Ascending aorta (tissue), 2 donors: ENCODE measurements at regions not wholly inside any gene's neighbourhood (a gene's known extent, or its start where the extent isn't known, plus 50 kb on each side); places are given as distances from the start of the nearest gene placed in this dataset.

ENCODE experiments used
- DNase-seq, 2 donors: peaks; one replicate each; pipeline ENCODE4 v3.0.0-alpha.2; 2019; ENCODE audit warnings: low spot score in 2 of 2
- H3K27ac ChIP-seq, 2 donors: fragments of 200-600 bp; sonication (generic); one replicate each; pipeline ENCODE4 v1.5.1; 2016 to 2017; ENCODE audit warnings: mild to moderate bottlenecking in 1 of 2
- H3K27me3 ChIP-seq: fragments of 200-600 bp; sonication (generic); one replicate; pipeline ENCODE4 v1.5.1; 2017
- H3K36me3 ChIP-seq, 2 donors: fragments of 200-600 bp; sonication (generic); one replicate each; pipeline ENCODE4 v1.5.1; 2016
- H3K4me1 ChIP-seq, 2 donors: fragments of 200-600 bp; sonication (generic); one replicate each; pipeline ENCODE4 v1.5.1; 2016 to 2017; ENCODE audit warnings: mild to moderate bottlenecking in 1 of 2
- H3K4me3 ChIP-seq, 2 donors: fragments of 200-600 bp; sonication (generic); one replicate each; pipeline ENCODE4 v1.5.1; 2016 to 2017; ENCODE audit warnings: mild to moderate bottlenecking in 1 of 2
- H3K9me3 ChIP-seq, 2 donors: fragments of 200-600 bp; sonication (generic); one replicate each; pipeline ENCODE4 v1.5.1; 2016
- intact Hi-C: fragments of 100-400 bp; cut with DNase I; formaldehyde crosslinking; loops from one replicate; pipeline ENCODE4 v1.15.1; 2023
- TF ChIP-seq, protein P1 (sequence below), 3 experiments: fragments of 200-600 bp in 2 of 3; fragments of 450-650 bp in 1 of 3; sonication (generic) in 2 of 3; IDR thresholded peaks; one replicate each; pipeline ENCODE4 v1.5.1; 2016 to 2019; ENCODE audit warnings: antibody characterized with exemption in 3 of 3, mild to moderate bottlenecking in 1 of 3, moderate library complexity in 1 of 3

DNA sequence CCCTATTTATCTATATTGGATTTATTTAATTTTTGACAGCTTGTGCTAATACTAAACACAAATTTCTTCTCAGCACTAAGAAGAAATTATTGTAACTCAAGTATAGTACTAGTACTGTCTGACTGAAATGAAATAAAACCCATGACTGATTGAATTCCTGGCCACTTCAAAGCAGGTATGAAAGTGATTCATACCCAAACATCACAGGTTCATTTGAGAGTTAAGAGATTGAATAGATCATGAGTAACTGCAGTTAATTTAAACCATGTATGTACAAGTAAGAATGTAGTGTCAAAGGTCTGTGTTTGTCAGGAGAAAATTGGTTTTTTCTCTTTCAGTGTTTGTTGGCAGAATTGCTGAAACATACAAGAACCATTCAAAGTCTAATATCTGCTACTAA, 332.0 kb upstream of the GRM7 start:
- H3K27me3 ChIP-seq, result no peaks in the 10 kb centered on the region
- H3K4me1 ChIP-seq, result no peaks in the 10 kb centered on the region
- TF ChIP-seq, protein P1, sequence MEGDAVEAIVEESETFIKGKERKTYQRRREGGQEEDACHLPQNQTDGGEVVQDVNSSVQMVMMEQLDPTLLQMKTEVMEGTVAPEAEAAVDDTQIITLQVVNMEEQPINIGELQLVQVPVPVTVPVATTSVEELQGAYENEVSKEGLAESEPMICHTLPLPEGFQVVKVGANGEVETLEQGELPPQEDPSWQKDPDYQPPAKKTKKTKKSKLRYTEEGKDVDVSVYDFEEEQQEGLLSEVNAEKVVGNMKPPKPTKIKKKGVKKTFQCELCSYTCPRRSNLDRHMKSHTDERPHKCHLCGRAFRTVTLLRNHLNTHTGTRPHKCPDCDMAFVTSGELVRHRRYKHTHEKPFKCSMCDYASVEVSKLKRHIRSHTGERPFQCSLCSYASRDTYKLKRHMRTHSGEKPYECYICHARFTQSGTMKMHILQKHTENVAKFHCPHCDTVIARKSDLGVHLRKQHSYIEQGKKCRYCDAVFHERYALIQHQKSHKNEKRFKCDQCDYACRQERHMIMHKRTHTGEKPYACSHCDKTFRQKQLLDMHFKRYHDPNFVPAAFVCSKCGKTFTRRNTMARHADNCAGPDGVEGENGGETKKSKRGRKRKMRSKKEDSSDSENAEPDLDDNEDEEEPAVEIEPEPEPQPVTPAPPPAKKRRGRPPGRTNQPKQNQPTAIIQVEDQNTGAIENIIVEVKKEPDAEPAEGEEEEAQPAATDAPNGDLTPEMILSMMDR (IDR thresholded peaks at IDR 0.05), result no peak
- no peak overlapping the region for H3K4me3 ChIP-seq
- no peak for DNase-seq
- intact Hi-C loops, result no loop called here
- no peaks in the 10 kb centered on the region for H3K36me3 ChIP-seq
- H3K27ac ChIP-seq, result no peak overlapping the region
- H3K9me3 ChIP-seq, result no peaks in the 10 kb centered on the region

DNA sequence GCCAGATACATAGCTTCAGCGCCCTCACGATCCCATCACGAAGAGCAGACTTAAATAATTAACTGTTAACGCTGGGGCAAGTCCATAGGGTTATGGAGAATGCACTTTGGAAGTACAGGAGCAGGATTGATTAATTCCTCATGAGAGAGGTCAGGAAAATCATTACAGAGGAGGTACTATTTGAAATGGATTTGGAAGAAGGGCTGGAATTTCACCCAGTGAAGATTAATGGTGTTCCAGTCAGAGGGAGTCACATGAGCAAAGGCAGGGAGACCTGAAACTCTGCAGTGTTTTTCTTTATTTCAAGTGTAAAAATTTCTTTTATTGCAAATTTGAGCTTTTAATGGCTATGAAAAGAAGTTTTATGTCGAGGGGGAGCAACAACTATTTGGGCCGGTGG, 329.8 kb upstream of the GRM7 start:
- H3K36me3 ChIP-seq, result no peaks in the 10 kb centered on the region
- intact Hi-C loops, result no loop called here
- TF ChIP-seq, protein P1 (IDR thresholded peaks at IDR 0.05), result no peak

DNA sequence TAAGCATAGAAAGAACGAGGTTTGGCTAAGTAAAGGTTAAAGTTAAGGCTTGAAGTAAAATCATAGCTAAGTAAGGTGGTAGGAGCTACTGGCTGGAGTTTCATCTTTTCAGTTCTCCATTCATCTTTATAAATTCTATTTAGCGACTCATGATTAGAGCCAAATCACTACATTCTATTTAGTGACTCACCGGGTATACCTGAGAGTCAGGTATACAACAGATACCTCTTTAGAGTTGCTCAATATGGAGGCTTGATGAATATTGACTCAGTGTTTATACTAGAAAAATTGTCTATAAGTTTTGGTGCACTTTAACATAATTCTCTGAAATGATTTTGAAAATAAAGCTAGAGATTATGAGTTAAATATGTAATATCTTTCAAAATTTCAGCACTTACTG, 328.8 kb upstream of the GRM7 start:
- TF ChIP-seq, protein P1 (IDR thresholded peaks at IDR 0.05), result no peak

More for the DNA sequence above, 329.8 kb upstream of the GRM7 start:
- H3K27ac ChIP-seq, result no peak overlapping the region
- H3K9me3 ChIP-seq, result peaks cover 0 to 6% of the 10 kb centered on the region in 2 donors
- H3K4me1 ChIP-seq, result no peaks in the 10 kb centered on the region
- no peak for DNase-seq
- no peaks in the 10 kb centered on the region for H3K27me3 ChIP-seq
- H3K4me3 ChIP-seq, result no peak overlapping the region

DNA sequence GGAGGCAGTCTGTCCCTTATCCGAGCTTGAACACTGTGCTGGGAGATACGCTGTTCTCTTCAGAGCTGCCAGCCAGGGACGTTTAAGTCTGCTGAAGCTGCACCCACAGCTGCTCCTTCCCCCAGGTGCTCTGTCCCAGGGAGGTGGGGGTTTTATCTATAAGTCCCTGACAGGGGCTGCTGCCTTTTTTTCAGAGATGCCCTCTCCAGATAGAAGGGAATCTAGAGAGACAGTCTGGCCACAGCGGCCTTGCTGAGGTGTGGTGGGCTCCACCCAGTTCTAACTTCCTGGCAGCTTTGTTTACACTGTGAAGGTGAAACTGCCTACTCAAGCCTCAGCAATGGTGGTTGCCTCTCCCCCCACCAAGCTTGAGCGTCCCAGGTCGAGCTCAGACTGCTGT, 319.9 kb upstream of the GRM7 start:
- TF ChIP-seq, protein P1 (IDR thresholded peaks at IDR 0.05), result no peak
- Histone ChIP-seq H3K4me1 (no peaks in the 10 kb centered on the region), H3K36me3 (no peaks in the 10 kb centered on the region), H3K27me3 (no peaks in the 10 kb centered on the region), H3K4me3 (no peak overlapping the region), H3K27ac (no peak overlapping the region), H3K9me3 (no peaks in the 10 kb centered on the region)
- DNase-seq, result no peak
- intact Hi-C loops, result no loop called here

More for the DNA sequence above, 328.8 kb upstream of the GRM7 start:
- DNase-seq, result no peak
- Histone ChIP-seq H3K4me3 (no peak overlapping the region), H3K9me3 (peaks cover 0 to 6% of the 10 kb centered on the region in 2 donors), H3K27ac (no peak overlapping the region), H3K27me3 (no peaks in the 10 kb centered on the region), H3K4me1 (no peaks in the 10 kb centered on the region), H3K36me3 (no peaks in the 10 kb centered on the region)
- intact Hi-C loops, result no loop called here

DNA sequence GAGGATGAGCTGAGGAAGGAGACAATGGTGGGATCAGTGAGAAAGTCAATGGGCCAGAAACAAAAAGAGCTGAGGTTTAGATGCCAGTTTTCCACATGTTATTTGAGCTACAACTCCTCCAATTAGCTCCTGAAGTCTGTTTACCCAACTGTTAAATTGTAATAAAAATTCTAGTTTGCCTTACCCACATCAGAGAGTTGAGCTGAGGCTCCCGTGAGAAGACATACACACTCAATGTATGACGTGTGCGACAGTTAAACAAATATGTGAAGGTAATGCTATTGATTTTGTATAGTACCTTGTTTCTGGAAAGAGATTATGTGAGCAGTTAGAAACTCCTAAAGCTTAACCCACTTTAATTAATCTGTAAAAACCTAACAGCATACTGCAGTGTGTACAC, 318.1 kb upstream of the GRM7 start:
- H3K36me3 ChIP-seq, result no peaks in the 10 kb centered on the region

More for the DNA sequence above, 318.1 kb upstream of the GRM7 start:
- intact Hi-C loops, result no loop called here
- no peaks in the 10 kb centered on the region for H3K4me1 ChIP-seq
- TF ChIP-seq, protein P1 (IDR thresholded peaks at IDR 0.05), result no peak
- no peak overlapping the region for H3K27ac ChIP-seq
- H3K4me3 ChIP-seq, result no peak overlapping the region
- no peaks in the 10 kb centered on the region for H3K27me3 ChIP-seq
- DNase-seq, result no peak
- no peaks in the 10 kb centered on the region for H3K9me3 ChIP-seq
